DND-41 (cell line): ENCODE measurements at regions not wholly inside any gene's neighbourhood (a gene's known extent, or its start where the extent isn't known, plus 50 kb on each side); places are given as distances from the start of the nearest gene placed in this dataset.
A peak's percentile ranks its signal among the peaks of the same experiment; 100 is the strongest.

Experiments
- ATAC-seq: fragments of 200-7000 bp; cut with Tn5 transposase; 3 replicates; pipeline ENCODE4 v1.9.1; 2021; ENCODE audit warnings: low read depth; ENCODE audit not compliant: insufficient read depth
- DNase-seq: peaks from one replicate; pipeline ENCODE4 v3.0.0-alpha.2; 2020
- H2AFZ ChIP-seq: 2 replicates; pipeline ENCODE4 v1.6.0; 2012; ENCODE audit warnings: low read depth, low read length
- H3K27ac ChIP-seq: 2 replicates; pipeline ENCODE4 v1.5.1; 2012; ENCODE audit warnings: low read length, inconsistent platforms
- H3K27me3 ChIP-seq: fragments of 200-600 bp; sonication (generic); 2 replicates; pipeline ENCODE4 v1.6.0; 2012; ENCODE audit warnings: low read length, mild to moderate bottlenecking, inconsistent platforms; ENCODE audit not compliant: insufficient read depth, poor library complexity
- H3K36me3 ChIP-seq: 2 replicates; pipeline ENCODE4 v1.5.1; 2012; ENCODE audit warnings: low read length, inconsistent platforms; ENCODE audit not compliant: insufficient read depth
- H3K4me1 ChIP-seq: 2 replicates; pipeline ENCODE4 v1.5.1; 2012; ENCODE audit warnings: mild to moderate bottlenecking, low read length; ENCODE audit not compliant: insufficient read depth
- H3K4me2 ChIP-seq: 2 replicates; pipeline ENCODE4 v1.6.0; 2012; ENCODE audit warnings: mild to moderate bottlenecking, moderate library complexity, low read length, inconsistent platforms; ENCODE audit not compliant: insufficient read depth
- H3K4me3 ChIP-seq, 2 experiments: fragments of 200-600 bp in 1 of 2; shearing (Covaris generic) in 1 of 2; 2 replicates each; pipeline ENCODE4 v1.5.1; 2012 to 2016; ENCODE audit warnings: inconsistent platforms in 2 of 2, low read length in 2 of 2, mild to moderate bottlenecking in 2 of 2, low read depth in 1 of 2, moderate library complexity in 1 of 2
- H3K79me2 ChIP-seq: 2 replicates; pipeline ENCODE4 v1.6.0; 2012; ENCODE audit warnings: low read length, inconsistent platforms; ENCODE audit not compliant: insufficient read depth
- H3K9ac ChIP-seq: 2 replicates; pipeline ENCODE4 v1.6.0; 2012; ENCODE audit warnings: low read depth, mild to moderate bottlenecking, inconsistent platforms, low read length, moderate library complexity
- H3K9me3 ChIP-seq: 2 replicates; pipeline ENCODE4 v1.5.1; 2012; ENCODE audit warnings: low read length, moderate library complexity, mild to moderate bottlenecking, inconsistent platforms; ENCODE audit not compliant: insufficient read depth, severe bottlenecking
- H4K20me1 ChIP-seq: 2 replicates; pipeline ENCODE4 v1.6.0; 2012; ENCODE audit warnings: low read length; ENCODE audit not compliant: insufficient read depth
- CTCF ChIP-seq: IDR thresholded peaks from 2 replicates; pipeline ENCODE4 v1.5.1; 2012; ENCODE audit warnings: borderline replicate concordance, low read length, moderate library complexity, mild to moderate bottlenecking; ENCODE audit not compliant: poor library complexity, severe bottlenecking; ENCODE audit errors: extremely low read depth
- EZH2 ChIP-seq: IDR thresholded peaks from 3 replicates; pipeline ENCODE4 v1.6.1; 2012; ENCODE audit warnings: borderline replicate concordance, low read depth, mild to moderate bottlenecking, moderate library complexity, low read length, inconsistent platforms; ENCODE audit not compliant: severe bottlenecking

- no peak for ATAC-seq
- no peak for TF ChIP-seq CTCF
- no peak for TF ChIP-seq EZH2
- Histone ChIP-seq H2AFZ (no peak overlapping the region), H3K27ac (no peak overlapping the region), H3K4me2 (no peak overlapping the region), H3K36me3 (no peaks in the 10 kb centered on the region), H3K4me1 (peaks cover 20% of the 10 kb centered on the region), H3K9me3 (no peaks in the 10 kb centered on the region), H4K20me1 (no peaks in the 10 kb centered on the region), H3K4me3 (no peak overlapping the region), H3K79me2 (no peaks in the 10 kb centered on the region), H3K27me3 (no peaks in the 10 kb centered on the region), H3K9ac (no peak overlapping the region)
- no peak for DNase-seq
Measured at GRCh38 chr5:87079219-87079618, 188.5 kb upstream of the RASA1 start.

- Histone ChIP-seq H3K27me3 (no peaks in the 10 kb centered on the region), H4K20me1 (no peaks in the 10 kb centered on the region), H3K36me3 (no peaks in the 10 kb centered on the region), H3K27ac (no peak overlapping the region), H3K9ac (no peak overlapping the region), H2AFZ (no peak overlapping the region), H3K4me2 (peak overlapping the region; percentile 21; the same call in 1 of the 2 replicates), H3K79me2 (no peaks in the 10 kb centered on the region), H3K4me3 (no peak overlapping the region), H3K9me3 (no peaks in the 10 kb centered on the region), H3K4me1 (peaks cover 12% of the 10 kb centered on the region)
- ATAC-seq (no peak), DNase-seq (no peak)
- TF ChIP-seq CTCF: no peak
- TF ChIP-seq EZH2: no peak
Measured at GRCh38 chr5:87081016-87081415, 186.7 kb upstream of the RASA1 start.

- TF ChIP-seq CTCF (no peak), EZH2 (no peak)
- no peaks in the 10 kb centered on the region for H3K36me3 ChIP-seq
- ATAC-seq (peak; percentile 89), DNase-seq (peak; percentile 45)
- H3K79me2 ChIP-seq: no peaks in the 10 kb centered on the region
- no peak overlapping the region for H2AFZ ChIP-seq
- no peaks in the 10 kb centered on the region for H3K27me3 ChIP-seq
- no peak overlapping the region for H3K4me3 ChIP-seq
- H3K9ac ChIP-seq: no peak overlapping the region
- no peaks in the 10 kb centered on the region for H3K9me3 ChIP-seq
- no peaks in the 10 kb centered on the region for H4K20me1 ChIP-seq
- H3K27ac ChIP-seq: no peak overlapping the region
- peaks cover 12% of the 10 kb centered on the region for H3K4me1 ChIP-seq
- H3K4me2 ChIP-seq: peak overlapping the region; percentile 21; the same call in 1 of the 2 replicates
Measured at GRCh38 chr5:87081511-87082372, 185.9 kb upstream of the RASA1 start.
